Suprapubic skin (tissue), 4 donors: ENCODE measurements at regions not wholly inside any gene's neighbourhood (a gene's known extent, or its start where the extent isn't known, plus 50 kb on each side); places are given as distances from the start of the nearest gene placed in this dataset.

ENCODE experiments used
- DNase-seq, 2 donors: peaks; one replicate each; pipeline ENCODE4 v3.0.0-alpha.2; 2019; ENCODE audit warnings: low spot score in 2 of 2
- H3K27ac ChIP-seq: fragments of 200-600 bp; sonication (generic); one replicate; pipeline ENCODE4 v1.5.1; 2019
- H3K27me3 ChIP-seq: fragments of 200-600 bp; sonication (generic); one replicate; pipeline ENCODE4 v1.5.1; 2019
- H3K36me3 ChIP-seq: fragments of 200-600 bp; sonication (generic); one replicate; pipeline ENCODE4 v1.5.1; 2019
- H3K4me1 ChIP-seq: fragments of 200-600 bp; sonication (generic); one replicate; pipeline ENCODE4 v1.5.1; 2019
- H3K4me3 ChIP-seq: fragments of 200-600 bp; sonication (generic); one replicate; pipeline ENCODE4 v1.5.1; 2019; ENCODE audit warnings: mild to moderate bottlenecking
- H3K9me3 ChIP-seq: fragments of 200-600 bp; sonication (generic); one replicate; pipeline ENCODE4 v1.5.1; 2019
- CTCF ChIP-seq, 2 donors: fragments of 200-600 bp in 1 of 2; fragments of 450-650 bp in 1 of 2; sonication (generic) in 1 of 2; IDR thresholded peaks; one replicate each; pipeline ENCODE4 v1.5.1; 2016 to 2019; ENCODE audit warnings: antibody characterized with exemption in 2 of 2, mild to moderate bottlenecking in 1 of 2, moderate library complexity in 1 of 2
- EP300 ChIP-seq: sonication (generic); formaldehyde crosslinking; IDR thresholded peaks from one replicate; pipeline ENCODE4 v1.6.1; 2017; ENCODE audit warnings: antibody characterized with exemption
- POLR2A ChIP-seq, 2 donors: fragments of 450-650 bp; IDR thresholded peaks; one replicate each; pipeline ENCODE4 v1.6.1; 2017; ENCODE audit warnings: antibody characterized with exemption in 2 of 2, mild to moderate bottlenecking in 2 of 2, moderate library complexity in 2 of 2
- POLR2AphosphoS5 ChIP-seq, 3 donors: sonication (generic); formaldehyde crosslinking; IDR thresholded peaks; one replicate each; pipeline ENCODE4 v1.6.1; 2017; ENCODE audit warnings: antibody characterized with exemption in 3 of 3
- WGBS: methylation state at CpG from one replicate; pipeline ENCODE4 v1.1.5; 2018; 5-methylcytosine and 5-hydroxymethylcytosine counted together

DNA sequence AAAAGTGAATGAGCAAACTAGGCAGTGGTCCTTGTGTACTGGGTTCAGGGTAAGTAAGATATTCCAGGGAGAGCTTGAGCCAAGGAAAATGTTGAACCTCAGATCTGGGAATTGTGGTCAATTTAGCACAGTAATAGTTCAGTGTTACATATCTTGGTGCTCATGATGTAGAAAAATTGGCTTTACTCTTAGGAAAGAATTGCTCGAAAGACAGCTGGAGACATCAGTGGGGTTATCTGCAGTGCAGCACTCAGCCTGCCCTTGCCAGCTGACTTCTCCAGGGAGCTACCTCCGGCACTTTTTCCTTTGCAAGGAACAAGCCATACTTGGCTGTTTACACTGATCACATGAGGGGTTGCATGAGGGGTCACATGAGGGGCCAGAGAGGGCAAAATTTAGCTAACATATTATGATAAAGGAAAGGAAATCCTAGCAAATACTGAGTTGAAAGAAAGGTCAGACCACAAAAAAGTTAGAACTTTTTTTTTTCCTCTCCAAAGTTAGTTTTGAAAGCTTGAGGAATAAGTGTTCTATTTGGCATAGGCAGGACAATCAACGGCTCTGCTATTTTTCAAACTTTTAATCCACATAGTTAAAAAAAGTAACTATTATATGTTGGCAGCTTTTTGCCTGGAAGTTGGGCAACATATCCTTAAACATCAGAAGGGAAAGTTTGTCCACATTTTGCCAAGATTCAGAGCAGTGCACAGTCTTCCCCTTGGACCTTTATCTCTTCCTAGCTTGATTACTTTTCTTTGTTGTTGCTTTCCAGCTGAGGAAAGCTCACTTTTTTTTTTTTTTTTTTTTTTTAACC lies 92.4 kb downstream of the COL6A6 start:
- peak in 1 of 2 donors; percentile 61 for DNase-seq
- Histone ChIP-seq H3K27me3 (no peaks in the 10 kb centered on the region), H3K4me1 (no peaks in the 10 kb centered on the region), H3K27ac (no peak overlapping the region), H3K36me3 (no peaks in the 10 kb centered on the region), H3K4me3 (no peak overlapping the region), H3K9me3 (peaks cover 10% of the 10 kb centered on the region)
- WGBS: 51% methylated on average over 3 of the region's 3 CpGs
- TF ChIP-seq EP300: no peak
- TF ChIP-seq POLR2AphosphoS5 (IDR thresholded peaks at IDR 0.05): no peak
- no peak for TF ChIP-seq CTCF (IDR thresholded peaks at IDR 0.05)
- no peak for TF ChIP-seq POLR2A (IDR thresholded peaks at IDR 0.05)

GRCh38 chr3:130619196-130619595 lies 102.2 kb downstream of the COL6A6 start:
- Histone ChIP-seq H3K9me3 (no peaks in the 10 kb centered on the region), H3K36me3 (no peaks in the 10 kb centered on the region), H3K27ac (no peak overlapping the region), H3K4me1 (no peaks in the 10 kb centered on the region), H3K27me3 (no peaks in the 10 kb centered on the region), H3K4me3 (no peak overlapping the region)
- 87% methylated on average over 4 of the region's 4 CpGs for WGBS
- TF ChIP-seq CTCF (IDR thresholded peaks at IDR 0.05) (no peak), POLR2AphosphoS5 (IDR thresholded peaks at IDR 0.05) (no peak), EP300 (no peak), POLR2A (IDR thresholded peaks at IDR 0.05) (no peak)
- no peak for DNase-seq

- TF ChIP-seq EP300 (no peak), CTCF (IDR thresholded peaks at IDR 0.05) (no peak), POLR2AphosphoS5 (IDR thresholded peaks at IDR 0.05) (no peak), POLR2A (IDR thresholded peaks at IDR 0.05) (no peak)
- H3K4me3 ChIP-seq: no peak overlapping the region
- no peak overlapping the region for H3K27ac ChIP-seq
- no peaks in the 10 kb centered on the region for H3K27me3 ChIP-seq
- WGBS: 46% methylated on average over 3 of the region's 3 CpGs
- peaks cover 5% of the 10 kb centered on the region for H3K4me1 ChIP-seq
- no peaks in the 10 kb centered on the region for H3K9me3 ChIP-seq
- no peak for DNase-seq
- no peaks in the 10 kb centered on the region for H3K36me3 ChIP-seq
These were observed 104.8 kb downstream of the COL6A6 start for GRCh38 chr3:130621824-130622223.

DNA sequence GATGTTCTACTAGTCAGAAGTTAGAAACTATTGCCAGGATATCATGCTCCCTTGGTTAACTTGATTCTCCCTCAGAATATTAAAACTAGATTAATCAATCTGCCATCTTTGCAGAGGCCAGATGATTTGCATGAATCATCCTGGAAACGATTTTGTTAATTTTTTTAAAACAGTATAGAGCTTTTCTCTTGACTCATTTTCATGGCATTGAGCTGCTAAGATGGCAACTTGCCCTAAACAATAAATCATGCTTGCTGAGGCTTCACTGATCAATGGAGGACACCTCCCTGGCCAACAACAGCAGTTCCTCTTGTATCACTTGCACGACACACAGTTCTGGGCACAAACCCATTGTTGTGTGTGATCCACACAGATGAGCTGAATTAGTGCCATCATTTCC lies 109.1 kb downstream of the COL6A6 start:
- Histone ChIP-seq H3K4me1 (peaks cover 12% of the 10 kb centered on the region), H3K36me3 (no peaks in the 10 kb centered on the region), H3K27ac (no peak overlapping the region), H3K4me3 (no peak overlapping the region), H3K27me3 (no peaks in the 10 kb centered on the region), H3K9me3 (no peaks in the 10 kb centered on the region)
- DNase-seq: no peak
- WGBS: 15% methylated on average over 2 of the region's 2 CpGs
- no peak for TF ChIP-seq POLR2A (IDR thresholded peaks at IDR 0.05)
- no peak for TF ChIP-seq EP300
- TF ChIP-seq POLR2AphosphoS5 (IDR thresholded peaks at IDR 0.05): no peak
- TF ChIP-seq CTCF (IDR thresholded peaks at IDR 0.05): no peak

- H3K27me3 ChIP-seq: no peaks in the 10 kb centered on the region
- no peak overlapping the region for H3K27ac ChIP-seq
- no peak for DNase-seq
- no peaks in the 10 kb centered on the region for H3K36me3 ChIP-seq
- 62% methylated on average over 4 of the region's 4 CpGs for WGBS
- no peaks in the 10 kb centered on the region for H3K9me3 ChIP-seq
- no peak overlapping the region for H3K4me3 ChIP-seq
- peaks cover 12% of the 10 kb centered on the region for H3K4me1 ChIP-seq
- TF ChIP-seq CTCF (IDR thresholded peaks at IDR 0.05) (no peak), POLR2AphosphoS5 (IDR thresholded peaks at IDR 0.05) (no peak), EP300 (no peak), POLR2A (IDR thresholded peaks at IDR 0.05) (no peak)
These were observed 110.3 kb downstream of the COL6A6 start for GRCh38 chr3:130627143-130627855.
